Hepatocyte (in vitro differentiated cells): ENCODE measurements at regions not wholly inside any gene's neighbourhood (a gene's known extent, or its start where the extent isn't known, plus 50 kb on each side); places are given as distances from the start of the nearest gene placed in this dataset.
"Not testable (repeated sequence)": the region's sequence is repeated elsewhere in the genome, so short reads cannot be mapped to it uniquely, and the experiment has no call there.

Experiments used
- DNase-seq: peaks from one replicate; pipeline ENCODE4 v3.0.0-alpha.2; 2016; ENCODE audit warnings: low spot score
- H2AFZ ChIP-seq: fragments of 200-600 bp; sonication (generic); 2 replicates; pipeline ENCODE4 v1.6.0; 2016; ENCODE audit warnings: antibody characterized with exemption, mild to moderate bottlenecking
- H3K27ac ChIP-seq: fragments of 200-600 bp; sonication (generic); 2 replicates; pipeline ENCODE4 v1.5.1; 2016; ENCODE audit warnings: mild to moderate bottlenecking
- H3K27me3 ChIP-seq: fragments of 200-600 bp; sonication (generic); 2 replicates; pipeline ENCODE4 v1.6.1; 2016
- H3K36me3 ChIP-seq: fragments of 200-600 bp; sonication (generic); replicated peaks from 2 replicates; pipeline ENCODE4 v1.5.1; 2016; ENCODE audit warnings: low read depth; ENCODE audit not compliant: insufficient read depth
- H3K4me1 ChIP-seq: fragments of 200-600 bp; sonication (generic); 2 replicates; pipeline ENCODE4 v1.5.1; 2016; ENCODE audit warnings: mild to moderate bottlenecking, moderate library complexity; ENCODE audit not compliant: insufficient read depth
- H3K4me2 ChIP-seq: fragments of 200-600 bp; sonication (generic); 2 replicates; pipeline ENCODE4 v1.6.0; 2016
- H3K4me3 ChIP-seq: fragments of 200-600 bp; sonication (generic); 2 replicates; pipeline ENCODE4 v1.5.1; 2016; ENCODE audit warnings: mild to moderate bottlenecking
- H3K79me2 ChIP-seq: fragments of 200-600 bp; sonication (generic); 2 replicates; pipeline ENCODE4 v1.6.0; 2017; ENCODE audit warnings: mild to moderate bottlenecking
- H3K9me2 ChIP-seq: fragments of 200-600 bp; sonication (generic); replicated peaks from 2 replicates; pipeline ENCODE4 v1.6.0; 2017; ENCODE audit warnings: mild to moderate bottlenecking; ENCODE audit not compliant: insufficient read depth
- H3K9me3 ChIP-seq: fragments of 200-600 bp; sonication (generic); 2 replicates; pipeline ENCODE4 v1.5.1; 2016; ENCODE audit warnings: low read depth, mild to moderate bottlenecking
- H4K20me1 ChIP-seq: fragments of 200-600 bp; sonication (generic); 2 replicates; pipeline ENCODE4 v1.6.0; 2016; ENCODE audit warnings: mild to moderate bottlenecking; ENCODE audit not compliant: insufficient read depth, poor library complexity, severe bottlenecking
- CTCF ChIP-seq: fragments of 200-600 bp; sonication (generic); IDR thresholded peaks from 2 replicates; pipeline ENCODE4 v1.5.1; 2016; ENCODE audit warnings: antibody characterized with exemption, mild to moderate bottlenecking; ENCODE audit not compliant: poor library complexity
- EZH2 ChIP-seq: fragments of 200-600 bp; sonication (generic); IDR thresholded peaks from 2 replicates; pipeline ENCODE4 v1.6.1; 2016; ENCODE audit warnings: antibody characterized with exemption, mild to moderate bottlenecking, borderline replicate concordance
- EZH2phosphoT487 ChIP-seq: fragments of 200-600 bp; sonication (generic); IDR thresholded peaks from one replicate; pipeline ENCODE4 v1.6.1; 2018; ENCODE audit warnings: antibody characterized with exemption, mild to moderate bottlenecking, low read depth, moderate library complexity; ENCODE audit not compliant: unreplicated experiment, severe bottlenecking
- WGBS: methylation state at CpG from one replicate; pipeline ENCODE4 v1.1.6; 2016; ENCODE audit warnings: low lambda C conversion rate; ENCODE audit errors: missing lambda C conversion rate; 5-methylcytosine and 5-hydroxymethylcytosine counted together

- H3K4me2 ChIP-seq: no peak overlapping the region
- H3K4me3 ChIP-seq: no peak overlapping the region
These were observed 876.8 kb downstream of the RPS29 start for GRCh38 chr14:48709277-48709785.

GRCh38 chr14:48704639-48705038 is 881.5 kb downstream of the RPS29 start:
- no peak for DNase-seq
- Histone ChIP-seq H3K4me3 (no peak overlapping the region), H3K79me2 (no peaks in the 10 kb centered on the region), H3K36me3 (no peaks in the 10 kb centered on the region), H3K9me3 (no peaks in the 10 kb centered on the region), H3K4me2 (no peak overlapping the region), H2AFZ (no peak overlapping the region), H4K20me1 (no peaks in the 10 kb centered on the region), H3K27me3 (no peaks in the 10 kb centered on the region), H3K4me1 (no peaks in the 10 kb centered on the region), H3K9me2 (no peaks in the 10 kb centered on the region), H3K27ac (no peak overlapping the region)
- TF ChIP-seq EZH2 (no peak), EZH2phosphoT487 (no peak), CTCF (no peak)

More at GRCh38 chr14:48709277-48709785, 876.8 kb downstream of the RPS29 start:
- no peaks in the 10 kb centered on the region for H3K9me3 ChIP-seq
- no peak for DNase-seq
- H3K27ac ChIP-seq: no peak overlapping the region
- H2AFZ ChIP-seq: no peak overlapping the region
- H3K9me2 ChIP-seq: no peaks in the 10 kb centered on the region
- no peaks in the 10 kb centered on the region for H3K36me3 ChIP-seq
- H3K4me1 ChIP-seq: no peaks in the 10 kb centered on the region
- H3K27me3 ChIP-seq: no peaks in the 10 kb centered on the region
- H4K20me1 ChIP-seq: no peaks in the 10 kb centered on the region
- TF ChIP-seq CTCF: no peak
- TF ChIP-seq EZH2phosphoT487: no peak
- no peak for TF ChIP-seq EZH2
- H3K79me2 ChIP-seq: no peaks in the 10 kb centered on the region
- 86% methylated on average over 1 of the region's 1 CpG for WGBS

- no peak overlapping the region for H3K4me2 ChIP-seq
- 59% methylated on average over 2 of the region's 2 CpGs for WGBS
- H2AFZ ChIP-seq: no peak overlapping the region
- H3K27me3 ChIP-seq: no peaks in the 10 kb centered on the region
- H3K4me1 ChIP-seq: no peaks in the 10 kb centered on the region
- TF ChIP-seq CTCF: no peak
- no peak for TF ChIP-seq EZH2phosphoT487
- no peak for TF ChIP-seq EZH2
- H3K27ac ChIP-seq: no peak overlapping the region
- no peaks in the 10 kb centered on the region for H3K9me2 ChIP-seq
- H3K79me2 ChIP-seq: no peaks in the 10 kb centered on the region
- H3K4me3 ChIP-seq: no peak overlapping the region
- no peaks in the 10 kb centered on the region for H3K36me3 ChIP-seq
- H4K20me1 ChIP-seq: no peaks in the 10 kb centered on the region
- DNase-seq: no peak
- no peaks in the 10 kb centered on the region for H3K9me3 ChIP-seq
These were observed 882.3 kb downstream of the RPS29 start for GRCh38 chr14:48703728-48704467.

- H2AFZ ChIP-seq, H3K27ac ChIP-seq, H3K36me3 ChIP-seq, H3K4me2 ChIP-seq, H3K4me1 ChIP-seq, H3K79me2 ChIP-seq, H4K20me1 ChIP-seq, H3K4me3 ChIP-seq, DNase-seq, H3K27me3 ChIP-seq, H3K9me3 ChIP-seq, H3K9me2 ChIP-seq: not testable (repeated sequence)
- 94% methylated on average over 6 of the region's 6 CpGs for WGBS
These were observed 888.8 kb downstream of the RPS29 start for GRCh38 chr14:48697362-48697761.
